ENCODE measurements at regions not wholly inside any gene's neighbourhood (a gene's known extent, or its start where the extent isn't known, plus 50 kb on each side); places are given as distances from the start of the nearest gene placed in this dataset.

- DNase-seq (ENCODE audit: missing footprints) (no peak), ATAC-seq (no peak)
- intact Hi-C loops (cut with DNase I): no loop called here
Observed at GRCh38 chr10:100612601-100613595, 77.2 kb downstream of the HIF1AN start.

DNA sequence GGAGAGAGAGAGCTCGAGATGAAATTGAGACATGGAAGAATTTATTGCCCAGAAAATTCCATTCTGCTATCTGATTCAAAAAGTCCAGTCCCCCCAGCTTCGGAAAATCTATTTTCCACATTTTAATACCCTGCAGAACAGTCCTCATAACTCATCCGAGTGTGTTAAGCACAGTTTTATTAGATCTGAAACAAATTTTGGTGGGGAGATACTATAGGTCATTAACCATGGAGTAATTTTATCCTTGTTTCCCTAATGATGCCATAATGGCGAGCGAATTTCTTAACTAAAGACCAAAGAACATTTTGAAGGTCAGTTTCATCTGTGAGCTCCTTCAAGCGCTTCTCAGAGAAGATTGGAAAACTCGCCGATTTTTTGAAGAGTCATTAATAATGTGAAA is 78.1 kb downstream of the HIF1AN start:
- DNase-seq (ENCODE audit: missing footprints) (no peak), ATAC-seq (no peak)
- intact Hi-C loops (cut with DNase I): no loop called here

- intact Hi-C loops (cut with DNase I): no loop called here
- DNase-seq (ENCODE audit: missing footprints) (no peak), ATAC-seq (no peak)
Observed at GRCh38 chr10:100614429-100615095, 78.8 kb downstream of the HIF1AN start.

DNA sequence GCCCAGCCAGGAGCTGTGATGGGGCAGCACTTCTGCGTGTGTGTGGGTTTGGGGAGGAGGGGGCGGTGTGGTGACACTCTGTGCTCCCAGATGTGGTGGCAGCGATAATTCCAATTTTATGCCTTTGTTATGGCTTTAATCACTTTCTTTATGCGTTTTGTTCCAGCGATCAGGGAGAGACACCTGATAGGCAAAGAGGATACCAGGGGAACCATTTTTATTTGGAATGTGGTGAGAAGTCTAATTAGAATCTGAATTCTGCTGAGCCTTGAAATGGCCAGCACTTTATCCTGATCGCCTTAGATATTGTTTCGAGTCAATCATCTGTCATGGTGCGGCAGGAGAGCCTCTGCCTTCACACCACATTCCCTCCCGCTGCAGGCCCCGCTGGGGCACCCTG is 79.5 kb downstream of the HIF1AN start:
- intact Hi-C loops (cut with DNase I): no loop called here
- ATAC-seq (no peak), DNase-seq (ENCODE audit: missing footprints) (no peak)

- no peak for ATAC-seq
- intact Hi-C loops (cut with DNase I): no loop called here
- no peak for DNase-seq (ENCODE audit: missing footprints)
Observed at GRCh38 chr10:100615908-100616307, 80.2 kb downstream of the HIF1AN start.

DNA sequence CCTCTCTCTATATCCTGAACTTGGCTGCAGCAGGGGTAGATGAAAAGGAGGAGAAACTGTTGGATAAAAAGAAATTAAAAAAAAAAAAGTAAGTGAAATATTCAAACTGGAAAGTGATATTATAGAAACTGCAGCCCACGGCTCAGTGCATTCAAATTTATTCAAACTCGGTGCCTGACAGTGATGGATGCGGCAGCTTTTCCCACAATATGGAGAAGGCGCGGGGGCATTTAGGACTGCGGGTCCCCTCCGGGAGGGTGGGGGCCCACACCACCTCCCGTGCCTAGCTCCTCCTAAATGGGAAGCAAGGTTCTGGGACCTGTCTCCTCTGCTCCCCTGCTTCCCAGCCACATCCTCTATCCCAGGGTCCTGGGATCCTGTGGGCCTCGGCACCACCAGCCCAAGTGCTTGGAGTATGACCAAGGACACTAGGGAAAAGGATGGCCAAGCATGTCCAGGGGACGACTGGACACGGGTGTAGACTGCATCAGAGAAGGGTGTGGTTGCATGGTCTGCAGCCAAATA is 82.4 kb downstream of the HIF1AN start:
- intact Hi-C loops (cut with DNase I): no loop called here
- DNase-seq (ENCODE audit: missing footprints): no peak
- no peak for ATAC-seq

DNA sequence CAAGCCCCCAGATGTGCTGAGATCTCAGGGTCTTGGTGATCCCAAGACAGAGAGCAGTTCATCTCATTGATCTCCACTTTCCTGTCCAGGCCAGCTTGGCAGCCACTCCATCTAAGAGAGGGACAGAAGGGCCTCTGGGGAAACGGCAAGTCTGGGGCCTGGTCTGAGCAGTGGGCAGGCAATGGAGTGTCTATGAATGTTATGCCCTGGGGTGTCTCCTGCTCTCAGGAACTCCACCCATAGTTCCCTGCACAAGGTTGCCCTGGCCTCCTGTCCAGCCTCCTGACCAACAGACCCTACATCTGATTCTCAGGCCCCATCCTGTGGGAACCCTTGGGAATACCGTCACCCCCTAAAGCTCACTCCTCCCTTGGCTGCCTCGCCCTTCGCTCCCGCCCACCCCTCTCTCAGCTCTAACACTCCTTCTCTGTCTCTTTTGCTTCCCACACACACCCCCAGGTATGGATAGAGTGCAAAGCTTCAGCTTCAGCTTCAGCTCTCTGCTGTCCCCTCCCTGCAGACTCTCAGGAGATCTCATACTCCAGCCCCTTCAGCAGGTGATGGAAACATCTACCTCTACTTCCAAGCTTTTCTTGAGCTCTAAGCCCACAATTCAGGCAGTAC is 83.0 kb downstream of the HIF1AN start:
- intact Hi-C loops (cut with DNase I): no loop called here
- ATAC-seq: no peak

DNA sequence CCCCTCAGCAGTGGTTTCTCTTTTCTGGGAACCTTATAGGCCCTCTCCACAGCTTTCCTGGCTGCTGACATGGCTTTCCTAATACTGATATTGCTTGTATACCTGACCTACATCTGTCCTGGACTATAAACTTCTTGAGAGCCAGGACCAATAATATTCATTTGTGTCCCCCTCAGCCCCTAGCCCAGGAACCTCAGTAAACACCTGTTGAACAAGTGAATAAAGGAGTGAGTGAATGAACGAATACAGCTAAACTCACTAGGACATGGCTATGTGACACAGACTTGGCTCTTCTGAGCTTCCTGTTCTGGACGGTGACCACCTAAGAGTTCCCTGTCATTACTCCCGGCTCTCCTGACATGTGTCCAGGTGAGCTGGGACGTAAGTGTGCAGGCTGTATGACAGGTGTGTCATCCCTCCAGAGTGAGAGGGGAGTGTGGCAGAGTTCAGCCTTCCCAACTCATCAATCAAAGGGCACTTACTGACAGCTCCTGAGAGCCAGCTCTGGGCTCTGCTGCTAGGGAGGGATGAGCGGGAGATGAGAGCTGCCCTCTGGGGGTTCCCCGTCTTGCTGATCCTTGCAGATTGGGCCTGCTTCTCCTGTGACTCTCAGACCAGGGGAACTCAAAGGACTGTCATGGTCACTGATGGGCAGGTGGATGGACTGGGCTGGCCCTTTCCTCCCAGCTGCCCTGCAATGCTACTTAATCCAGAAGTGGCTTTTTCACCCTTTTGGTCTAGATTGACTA is 84.5 kb downstream of the HIF1AN start:
- DNase-seq (ENCODE audit: missing footprints) (no peak), ATAC-seq (no peak)
- intact Hi-C loops (cut with DNase I): no loop called here

More for the DNA sequence above, 83.0 kb downstream of the HIF1AN start:
- no peak for DNase-seq (ENCODE audit: missing footprints)

- intact Hi-C loops (cut with DNase I): no loop called here
- no peak for DNase-seq (ENCODE audit: missing footprints)
Observed at GRCh38 chr10:100621360-100622205, 85.8 kb downstream of the HIF1AN start.

GRCh38 chr10:100622946-100623345 is 87.2 kb downstream of the HIF1AN start:
- no peak for ATAC-seq
- intact Hi-C loops (cut with DNase I): no loop called here
- DNase-seq (ENCODE audit: missing footprints): no peak

More at GRCh38 chr10:100621360-100622205, 85.8 kb downstream of the HIF1AN start:
- no peak for ATAC-seq

DNA sequence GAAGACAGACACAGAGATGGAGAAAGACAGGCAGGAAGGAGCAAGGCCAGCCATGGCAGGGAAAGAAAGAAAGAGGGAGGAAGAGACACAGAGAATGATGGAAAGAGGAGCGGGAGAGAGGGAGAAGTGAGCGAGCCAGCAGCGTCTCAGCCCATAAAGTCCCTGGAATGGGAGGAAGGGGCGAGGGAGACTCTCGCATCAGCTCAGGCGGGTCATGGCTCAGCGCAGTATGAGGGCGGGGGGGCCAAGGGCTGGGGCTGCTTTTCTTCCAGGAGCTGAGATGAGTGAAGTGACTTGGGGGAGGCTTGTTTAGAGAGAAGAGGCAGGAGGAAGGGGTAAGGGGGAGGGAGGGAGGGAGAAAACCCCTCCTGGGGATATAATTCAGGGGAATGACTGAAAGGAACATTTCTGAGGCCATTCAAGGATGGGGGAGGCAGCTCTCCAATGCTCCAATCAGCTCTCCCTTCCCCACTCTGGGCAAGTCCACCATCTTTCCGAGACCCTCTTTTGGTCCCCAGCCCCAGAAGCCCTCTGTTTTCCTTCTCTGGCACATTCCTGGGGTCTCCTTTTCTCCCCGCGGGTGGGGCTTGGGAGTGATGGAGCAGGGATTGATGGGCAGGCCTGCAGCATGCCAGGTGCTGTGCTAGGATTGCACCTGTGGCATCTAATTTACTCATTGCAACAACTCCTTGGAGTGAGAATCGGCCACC is 87.9 kb downstream of the HIF1AN start:
- DNase-seq (ENCODE audit: missing footprints) (no peak), ATAC-seq (no peak)
- intact Hi-C loops (cut with DNase I): no loop called here

DNA sequence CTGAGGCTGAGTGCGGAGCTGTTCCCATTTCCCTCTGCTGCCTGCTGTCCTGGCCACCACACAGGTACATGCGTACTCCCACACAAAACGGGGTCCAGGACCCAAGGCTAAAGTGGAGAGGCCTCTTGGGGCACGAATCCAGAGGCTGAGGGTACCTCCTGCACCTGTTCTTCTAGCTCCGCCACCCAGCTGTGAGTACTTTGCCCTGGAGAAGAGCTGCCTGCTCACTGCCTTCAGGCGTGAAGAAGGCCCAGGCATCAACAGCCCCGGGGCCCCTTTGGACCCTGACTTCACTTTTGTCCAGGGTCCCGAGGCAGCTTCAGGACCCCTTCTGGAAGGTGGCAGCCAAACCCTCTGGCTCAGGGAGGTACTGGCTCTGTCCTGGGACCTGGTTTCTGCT is 88.6 kb downstream of the HIF1AN start:
- intact Hi-C loops (cut with DNase I): no loop called here
- ATAC-seq: no peak
- DNase-seq (ENCODE audit: missing footprints): no peak

GRCh38 chr10:100625816-100626215 is 90.1 kb downstream of the HIF1AN start:
- DNase-seq (ENCODE audit: missing footprints): no peak
- intact Hi-C loops (cut with DNase I): no loop called here
- ATAC-seq: no peak

GRCh38 chr10:100628061-100628460 is 92.3 kb downstream of the HIF1AN start:
- no peak for ATAC-seq
- intact Hi-C loops (cut with DNase I): no loop called here
- no peak for DNase-seq (ENCODE audit: missing footprints)

GRCh38 chr10:100631192-100631591 is 95.4 kb downstream of the HIF1AN start:
- intact Hi-C loops (cut with DNase I): no loop called here
- ATAC-seq (no peak), DNase-seq (ENCODE audit: missing footprints) (no peak)

DNA sequence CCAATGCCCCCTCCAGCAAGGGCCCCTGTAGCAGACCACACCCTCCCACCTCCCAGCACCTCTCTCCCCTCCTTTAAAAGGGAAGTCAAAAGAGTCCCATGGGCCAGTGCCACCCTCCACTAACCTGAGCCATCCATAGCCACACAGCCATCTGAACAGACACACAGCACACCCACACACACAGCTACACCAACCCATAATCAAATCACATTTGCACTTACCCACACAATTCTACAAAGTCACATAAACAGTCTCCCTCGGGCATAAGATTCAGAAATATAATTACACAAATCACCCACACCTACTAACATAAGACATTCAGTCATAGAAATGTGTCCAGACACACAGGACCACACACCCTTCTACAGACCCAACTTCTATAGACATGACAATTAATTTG is 96.3 kb downstream of the HIF1AN start:
- intact Hi-C loops (cut with DNase I): no loop called here
- ATAC-seq (no peak), DNase-seq (ENCODE audit: missing footprints) (no peak)

- DNase-seq (ENCODE audit: missing footprints) (no peak), ATAC-seq (no peak)
- intact Hi-C loops (cut with DNase I): no loop called here
Observed at GRCh38 chr10:100634034-100634433, 98.3 kb downstream of the HIF1AN start.

Measured in Right ventricle myocardium inferior (tissue), 1 donor.